SU-DHL-6 (cell line): ENCODE measurements at regions not wholly inside any gene's neighbourhood (a gene's known extent, or its start where the extent isn't known, plus 50 kb on each side); places are given as distances from the start of the nearest gene placed in this dataset.

Experiments used
- EZH2phosphoT487 ChIP-seq: fragments of 200-600 bp; sonication (generic), shearing (Covaris generic); conservative IDR thresholded peaks from 2 replicates; pipeline ENCODE4 v1.6.1; 2018; ENCODE audit warnings: mild to moderate bottlenecking, antibody characterized with exemption, low read length, moderate library complexity, mixed read lengths
- TF ChIP-seq, protein P1 (sequence below): fragments of 200-600 bp; sonication (generic); IDR thresholded peaks from one replicate; pipeline ENCODE4 v1.5.1; 2017; ENCODE audit warnings: antibody characterized with exemption, mild to moderate bottlenecking, low read length, moderate library complexity; ENCODE audit not compliant: insufficient read depth, poor library complexity, severe bottlenecking

- TF ChIP-seq, protein P1, sequence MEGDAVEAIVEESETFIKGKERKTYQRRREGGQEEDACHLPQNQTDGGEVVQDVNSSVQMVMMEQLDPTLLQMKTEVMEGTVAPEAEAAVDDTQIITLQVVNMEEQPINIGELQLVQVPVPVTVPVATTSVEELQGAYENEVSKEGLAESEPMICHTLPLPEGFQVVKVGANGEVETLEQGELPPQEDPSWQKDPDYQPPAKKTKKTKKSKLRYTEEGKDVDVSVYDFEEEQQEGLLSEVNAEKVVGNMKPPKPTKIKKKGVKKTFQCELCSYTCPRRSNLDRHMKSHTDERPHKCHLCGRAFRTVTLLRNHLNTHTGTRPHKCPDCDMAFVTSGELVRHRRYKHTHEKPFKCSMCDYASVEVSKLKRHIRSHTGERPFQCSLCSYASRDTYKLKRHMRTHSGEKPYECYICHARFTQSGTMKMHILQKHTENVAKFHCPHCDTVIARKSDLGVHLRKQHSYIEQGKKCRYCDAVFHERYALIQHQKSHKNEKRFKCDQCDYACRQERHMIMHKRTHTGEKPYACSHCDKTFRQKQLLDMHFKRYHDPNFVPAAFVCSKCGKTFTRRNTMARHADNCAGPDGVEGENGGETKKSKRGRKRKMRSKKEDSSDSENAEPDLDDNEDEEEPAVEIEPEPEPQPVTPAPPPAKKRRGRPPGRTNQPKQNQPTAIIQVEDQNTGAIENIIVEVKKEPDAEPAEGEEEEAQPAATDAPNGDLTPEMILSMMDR: no peak
- no peak for TF ChIP-seq EZH2phosphoT487
Measured at GRCh38 chr9:91056486-91056885, 254.9 kb downstream of the SYK start.
